ENCODE measurements at regions not wholly inside any gene's neighbourhood (a gene's known extent, or its start where the extent isn't known, plus 50 kb on each side); places are given as distances from the start of the nearest gene placed in this dataset.
"Not testable (repeated sequence)": the region's sequence is repeated elsewhere in the genome, so short reads cannot be mapped to it uniquely, and the experiment has no call there.

DNA sequence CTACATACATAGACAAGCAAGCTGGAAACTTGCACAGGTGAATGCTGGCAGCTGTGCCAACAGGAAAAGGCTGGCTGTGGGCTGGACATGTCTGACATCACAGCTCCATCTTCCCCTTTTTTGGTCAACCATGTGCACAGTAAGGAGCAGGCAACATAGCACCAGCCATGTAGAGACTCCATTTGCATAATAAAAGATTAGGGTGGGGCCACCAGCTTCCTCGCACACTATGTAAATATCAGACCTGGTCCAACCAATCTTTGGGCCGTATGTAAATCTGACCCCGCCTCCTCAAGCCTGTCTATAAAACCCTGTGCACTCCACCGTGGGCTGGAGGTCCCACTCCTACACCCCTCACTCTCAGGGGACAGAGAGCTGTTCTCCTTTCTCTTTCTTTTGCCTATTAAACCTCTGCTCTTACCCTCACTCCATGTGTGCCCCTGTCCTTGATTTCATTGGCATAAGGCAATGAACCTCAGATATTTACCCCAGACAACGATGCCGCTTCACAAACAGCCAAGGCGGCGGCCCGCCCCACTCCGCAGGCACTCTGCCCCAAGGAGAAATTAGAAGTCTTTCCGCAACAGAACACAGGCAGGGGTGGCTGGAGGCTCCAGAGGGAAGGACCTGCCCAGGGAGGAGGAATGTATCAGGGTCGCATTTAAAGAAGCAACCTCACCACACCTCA is 862.2 kb downstream of the TRIML1 start:
- intact Hi-C loops (cut with micrococcal nuclease): no loop called here
- no peaks in the 10 kb centered on the region for H3K27me3 ChIP-seq (ENCODE audit: control insufficient read depth in 2 of 2, insufficient read depth in 2 of 2, low read length in 2 of 2)
- Mint-ChIP-seq H3K9me3 (peaks cover 3 to 26% (median 10%) of the 10 kb centered on the region in 11 donors), H3K27me3 (no peaks in the 10 kb centered on the region), H3K36me3 (no peaks in the 10 kb centered on the region), H3K4me3 (no peak overlapping the region), H3K4me1 (no peaks in the 10 kb centered on the region), H3K27ac (no peak overlapping the region)
- ChIA-PET CTCF (no interaction called here), POLR2A (no interaction called here)
- H3K27ac ChIP-seq (ENCODE audit: low read depth, low read length): no peak overlapping the region
- H3K9me3 ChIP-seq (ENCODE audit: control insufficient read depth in 2 of 3, low read length in 3 of 3): no peaks in the 10 kb centered on the region
- H3K4me3 ChIP-seq (ENCODE audit: low read length): no peak overlapping the region
- ATAC-seq: no peak
- H3K4me1 ChIP-seq (ENCODE audit: control insufficient read depth in 2 of 2, insufficient read depth in 2 of 2, low read length in 2 of 2): no peaks in the 10 kb centered on the region
- H3K36me3 ChIP-seq (ENCODE audit: control insufficient read depth in 2 of 3, insufficient read depth in 3 of 3, low read length in 3 of 3): no peaks in the 10 kb centered on the region
- DNase-seq: no peak

DNA sequence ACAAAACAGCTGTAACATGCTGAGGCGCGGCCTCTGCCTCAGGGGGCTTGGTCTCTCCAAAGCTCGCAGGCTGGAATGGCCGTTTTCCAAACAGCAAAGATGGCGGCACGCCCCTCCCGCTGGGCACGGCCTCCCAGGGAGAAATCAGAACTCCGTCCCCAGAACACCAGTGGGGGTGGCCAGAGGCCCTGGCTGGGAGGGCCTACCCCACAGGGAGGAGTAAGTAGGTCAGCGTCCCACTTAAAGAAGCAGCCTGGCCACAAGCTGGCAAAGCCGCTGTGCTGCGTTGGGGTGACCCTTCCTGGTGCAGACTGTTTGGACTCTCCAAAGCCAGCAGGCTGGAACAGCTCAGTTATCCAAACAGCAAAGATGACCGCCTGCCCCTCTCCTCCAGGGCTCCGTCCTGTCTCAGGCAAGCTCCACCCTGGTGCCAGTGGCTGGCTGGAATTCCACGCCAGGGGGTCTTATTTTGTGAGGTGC is 862.8 kb downstream of the TRIML1 start:
- POLR2A ChIA-PET: no interaction called here
- DNase-seq (no peak), ATAC-seq (no peak)
- Mint-ChIP-seq H3K4me1 (no peaks in the 10 kb centered on the region), H3K4me3 (no peak overlapping the region), H3K36me3 (no peaks in the 10 kb centered on the region), H3K9me3 (peaks cover 3 to 26% (median 9%) of the 10 kb centered on the region in 11 donors), H3K27me3 (no peaks in the 10 kb centered on the region), H3K27ac (no peak overlapping the region)
- Histone ChIP-seq H3K9me3 (ENCODE audit: control insufficient read depth in 2 of 3, low read length in 3 of 3) (no peaks in the 10 kb centered on the region), H3K36me3 (ENCODE audit: control insufficient read depth in 2 of 3, insufficient read depth in 3 of 3, low read length in 3 of 3) (no peaks in the 10 kb centered on the region), H3K4me3 (ENCODE audit: low read length) (no peak overlapping the region), H3K27me3 (ENCODE audit: control insufficient read depth in 2 of 2, insufficient read depth in 2 of 2, low read length in 2 of 2) (no peaks in the 10 kb centered on the region), H3K4me1 (ENCODE audit: control insufficient read depth in 2 of 2, insufficient read depth in 2 of 2, low read length in 2 of 2) (no peaks in the 10 kb centered on the region), H3K27ac (ENCODE audit: low read depth, low read length) (no peak overlapping the region)
- CTCF ChIA-PET: no interaction called here
- intact Hi-C loops (cut with micrococcal nuclease): no loop called here

DNA sequence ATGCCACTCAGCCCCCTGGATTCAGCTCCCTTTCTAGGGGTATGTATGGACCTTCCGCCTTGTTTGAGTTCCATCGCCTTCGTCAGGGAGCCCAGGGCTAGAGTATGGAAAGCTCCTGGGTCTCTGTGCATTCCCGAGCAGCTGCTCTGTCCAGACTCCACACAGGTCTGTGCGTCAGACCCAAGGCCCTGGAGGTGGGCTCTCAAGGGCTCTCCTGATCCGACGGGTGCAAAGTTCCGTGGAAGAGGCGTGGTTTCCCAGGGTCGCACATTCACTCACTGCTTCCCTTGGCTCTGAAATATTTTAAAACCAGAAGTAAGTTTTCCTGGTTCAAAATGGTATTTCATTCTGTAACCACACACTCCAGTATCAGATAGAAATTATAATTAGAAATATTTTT is 863.2 kb downstream of the TRIML1 start:
- Mint-ChIP-seq H3K27me3 (no peaks in the 10 kb centered on the region), H3K36me3 (no peaks in the 10 kb centered on the region), H3K9me3 (peaks cover 3 to 26% (median 9%) of the 10 kb centered on the region in 11 donors), H3K27ac (no peak overlapping the region), H3K4me1 (no peaks in the 10 kb centered on the region), H3K4me3 (no peak overlapping the region)
- no peaks in the 10 kb centered on the region for H3K9me3 ChIP-seq (ENCODE audit: control insufficient read depth in 2 of 3, low read length in 3 of 3)
- CTCF ChIA-PET: no interaction called here
- H3K4me3 ChIP-seq (ENCODE audit: low read length): no peak overlapping the region
- DNase-seq (no peak), ATAC-seq (no peak)
- POLR2A ChIA-PET: no interaction called here
- H3K36me3 ChIP-seq (ENCODE audit: control insufficient read depth in 2 of 3, insufficient read depth in 3 of 3, low read length in 3 of 3): no peaks in the 10 kb centered on the region
- intact Hi-C loops (cut with micrococcal nuclease): no loop called here
- H3K4me1 ChIP-seq (ENCODE audit: control insufficient read depth in 2 of 2, insufficient read depth in 2 of 2, low read length in 2 of 2): no peaks in the 10 kb centered on the region
- H3K27me3 ChIP-seq (ENCODE audit: control insufficient read depth in 2 of 2, insufficient read depth in 2 of 2, low read length in 2 of 2): no peaks in the 10 kb centered on the region
- H3K27ac ChIP-seq (ENCODE audit: low read depth, low read length): no peak overlapping the region

DNA sequence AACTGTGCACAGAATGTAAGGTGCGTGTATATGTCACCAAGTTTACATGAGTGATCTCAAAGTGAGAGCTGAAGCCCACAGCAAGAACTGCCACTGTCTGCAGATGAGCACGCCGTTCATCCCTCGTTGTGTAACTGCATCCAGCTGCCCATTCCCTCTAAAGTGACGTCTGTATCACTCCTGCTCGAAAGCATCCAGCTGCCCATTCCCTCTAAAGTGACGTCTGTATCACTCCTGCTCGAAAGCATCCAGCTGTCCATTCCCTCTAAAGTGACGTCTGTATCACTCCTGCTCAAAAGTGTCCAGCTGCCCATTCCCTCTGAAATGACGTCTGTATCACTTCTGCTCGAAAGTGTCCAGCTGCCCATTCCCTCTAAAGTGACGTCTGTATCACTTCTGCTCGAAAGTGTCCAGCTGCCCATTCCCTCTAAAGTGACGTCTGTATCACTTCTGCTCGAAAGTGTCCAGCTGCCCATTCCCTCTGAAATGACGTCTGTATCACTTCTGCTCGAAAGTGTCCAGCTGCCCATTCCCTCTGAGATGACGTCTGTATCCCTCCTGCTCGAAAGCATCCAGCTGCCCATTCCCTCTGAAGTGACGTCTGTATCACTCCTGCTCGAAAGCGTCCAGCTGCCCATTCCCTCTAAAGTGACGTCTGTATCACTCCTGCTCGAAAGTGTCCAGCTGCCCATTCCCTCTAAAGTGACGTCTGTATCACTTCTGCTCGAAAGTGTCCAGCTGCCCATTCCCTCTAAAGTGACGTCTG is 871.4 kb downstream of the TRIML1 start:
- H3K36me3 ChIP-seq (ENCODE audit: control insufficient read depth in 2 of 3, insufficient read depth in 3 of 3, low read length in 3 of 3); H3K4me3 Mint-ChIP-seq; H3K27ac ChIP-seq (ENCODE audit: low read depth, low read length); H3K4me1 ChIP-seq (ENCODE audit: control insufficient read depth in 2 of 2, insufficient read depth in 2 of 2, low read length in 2 of 2); H3K27me3 ChIP-seq (ENCODE audit: control insufficient read depth in 2 of 2, insufficient read depth in 2 of 2, low read length in 2 of 2); DNase-seq; intact Hi-C loops (cut with micrococcal nuclease); H3K27ac Mint-ChIP-seq; H3K4me1 Mint-ChIP-seq; H3K9me3 ChIP-seq (ENCODE audit: control insufficient read depth in 2 of 3, low read length in 3 of 3); H3K27me3 Mint-ChIP-seq; CTCF ChIA-PET; H3K36me3 Mint-ChIP-seq; H3K4me3 ChIP-seq (ENCODE audit: low read length); POLR2A ChIA-PET; ATAC-seq: not testable (repeated sequence)
- peaks cover 3 to 21% (median 7%) of the 10 kb centered on the region in 11 donors for H3K9me3 Mint-ChIP-seq

DNA sequence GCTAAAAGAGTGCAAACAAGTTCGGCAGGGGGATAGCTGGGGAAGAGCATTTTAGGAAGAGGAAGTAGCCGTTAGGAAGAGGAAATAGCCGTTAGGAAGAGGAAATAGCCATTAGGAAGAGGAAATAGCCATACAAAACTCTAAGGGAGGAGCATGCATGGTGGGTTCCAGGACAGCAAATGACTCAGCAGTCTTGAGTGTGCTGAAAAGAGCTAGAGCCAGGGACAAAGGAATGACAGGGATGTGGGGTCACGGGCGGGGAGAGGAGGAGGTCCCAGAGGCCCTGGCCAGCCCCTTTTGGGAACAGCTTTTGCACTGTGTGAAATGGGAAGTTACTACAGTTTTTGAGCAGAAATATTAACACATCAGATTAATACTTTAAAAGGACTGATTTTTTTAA is 882.6 kb downstream of the TRIML1 start:
- intact Hi-C loops (cut with micrococcal nuclease): no loop called here
- ChIA-PET POLR2A (no interaction called here), CTCF (no interaction called here)
- Histone ChIP-seq H3K27me3 (ENCODE audit: control insufficient read depth in 2 of 2, insufficient read depth in 2 of 2, low read length in 2 of 2) (no peaks in the 10 kb centered on the region), H3K36me3 (ENCODE audit: control insufficient read depth in 2 of 3, insufficient read depth in 3 of 3, low read length in 3 of 3) (no peaks in the 10 kb centered on the region), H3K4me3 (ENCODE audit: low read length) (no peak overlapping the region), H3K27ac (ENCODE audit: low read depth, low read length) (no peak overlapping the region), H3K9me3 (ENCODE audit: control insufficient read depth in 2 of 3, low read length in 3 of 3) (no peaks in the 10 kb centered on the region), H3K4me1 (ENCODE audit: control insufficient read depth in 2 of 2, insufficient read depth in 2 of 2, low read length in 2 of 2) (no peaks in the 10 kb centered on the region)
- Mint-ChIP-seq H3K9me3 (peaks cover 0 to 13% (median 9%) of the 10 kb centered on the region in 11 donors), H3K36me3 (no peaks in the 10 kb centered on the region), H3K4me3 (no peak overlapping the region), H3K27ac (no peak overlapping the region), H3K4me1 (no peaks in the 10 kb centered on the region), H3K27me3 (no peaks in the 10 kb centered on the region)
- ATAC-seq (no peak), DNase-seq (no peak)

DNA sequence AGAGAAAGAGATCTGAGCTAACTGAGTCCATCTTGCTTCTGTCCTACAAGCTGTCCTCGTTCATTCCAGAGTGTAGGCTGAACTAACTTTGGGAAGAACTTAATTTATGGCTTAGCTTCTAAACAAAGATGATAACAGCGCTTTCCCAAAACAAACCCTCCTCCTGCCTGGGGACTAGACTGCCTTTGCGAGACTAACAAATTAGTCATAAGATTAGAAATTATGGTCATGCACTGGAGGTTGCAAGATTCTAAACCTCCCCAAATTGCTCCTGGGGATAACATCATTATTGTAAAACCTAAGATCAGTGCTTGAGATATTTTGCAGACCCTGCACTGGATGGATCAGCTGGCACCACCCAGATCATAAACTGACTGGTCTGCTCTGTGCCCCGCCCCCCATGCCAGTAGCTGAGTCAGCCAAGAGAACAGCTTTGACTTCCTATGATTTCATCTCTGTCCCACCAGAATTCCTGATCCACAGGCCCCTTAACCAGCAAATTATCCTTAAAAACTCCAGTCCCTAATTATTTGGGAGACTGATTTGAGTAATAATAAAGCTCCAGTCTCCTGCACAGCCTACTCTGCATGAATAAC is 883.3 kb downstream of the TRIML1 start:
- Mint-ChIP-seq H3K27ac (no peak overlapping the region), H3K4me1 (no peaks in the 10 kb centered on the region), H3K27me3 (no peaks in the 10 kb centered on the region), H3K9me3 (peaks cover 0 to 13% (median 9%) of the 10 kb centered on the region in 11 donors), H3K4me3 (no peak overlapping the region), H3K36me3 (no peaks in the 10 kb centered on the region)
- no peak overlapping the region for H3K27ac ChIP-seq (ENCODE audit: low read depth, low read length)
- ChIA-PET CTCF (no interaction called here), POLR2A (no interaction called here)
- H3K4me3 ChIP-seq (ENCODE audit: low read length): no peak overlapping the region
- ATAC-seq: no peak
- no peaks in the 10 kb centered on the region for H3K36me3 ChIP-seq (ENCODE audit: control insufficient read depth in 2 of 3, insufficient read depth in 3 of 3, low read length in 3 of 3)
- H3K4me1 ChIP-seq (ENCODE audit: control insufficient read depth in 2 of 2, insufficient read depth in 2 of 2, low read length in 2 of 2): no peaks in the 10 kb centered on the region
- DNase-seq: no peak
- H3K9me3 ChIP-seq (ENCODE audit: control insufficient read depth in 2 of 3, low read length in 3 of 3): no peaks in the 10 kb centered on the region
- H3K27me3 ChIP-seq (ENCODE audit: control insufficient read depth in 2 of 2, insufficient read depth in 2 of 2, low read length in 2 of 2): no peaks in the 10 kb centered on the region
- intact Hi-C loops (cut with micrococcal nuclease): no loop called here
